Endodermal cell (in vitro differentiated cells): ENCODE measurements at regions not wholly inside any gene's neighbourhood (a gene's known extent, or its start where the extent isn't known, plus 50 kb on each side); places are given as distances from the start of the nearest gene placed in this dataset.

Experiments
- DNase-seq: peaks from one replicate; pipeline ENCODE4 v3.0.0-alpha.2; 2017
- H3K27ac ChIP-seq: 2 replicates; pipeline ENCODE4 v1.5.1; 2013; ENCODE audit warnings: mild to moderate bottlenecking, low read depth, low read length, moderate library complexity
- H3K27me3 ChIP-seq: 2 replicates; pipeline ENCODE4 v1.6.1; 2013; ENCODE audit warnings: mild to moderate bottlenecking, low read length, moderate library complexity; ENCODE audit not compliant: insufficient read depth, control insufficient read depth, poor library complexity, severe bottlenecking
- H3K36me3 ChIP-seq: 2 replicates; pipeline ENCODE4 v1.7.0; 2013; ENCODE audit warnings: mild to moderate bottlenecking, low read length, moderate library complexity; ENCODE audit not compliant: control insufficient read depth, insufficient read depth
- H3K4me1 ChIP-seq: one replicate; pipeline ENCODE4 v1.7.0; 2013; ENCODE audit warnings: low read length; ENCODE audit not compliant: control insufficient read depth, insufficient read depth
- H3K4me3 ChIP-seq: 2 replicates; pipeline ENCODE4 v1.5.1; 2013; ENCODE audit warnings: mild to moderate bottlenecking, low read length, moderate library complexity
- H3K9ac ChIP-seq: 2 replicates; pipeline ENCODE4 v1.6.1; 2013; ENCODE audit warnings: mild to moderate bottlenecking, low read length, moderate library complexity; ENCODE audit not compliant: poor library complexity, severe bottlenecking; ENCODE audit errors: extremely low read depth
- H3K9me3 ChIP-seq: 2 replicates; pipeline ENCODE4 v1.6.1; 2013; ENCODE audit warnings: mild to moderate bottlenecking, low read length, moderate library complexity; ENCODE audit not compliant: control insufficient read depth
- H3K27ac Mint-ChIP-seq: 2 replicates; pipeline ENCODE4 v1.8.0; 2020; ENCODE audit warnings: mixed read lengths
- H3K27me3 Mint-ChIP-seq: 2 replicates; pipeline ENCODE4 v1.8.0; 2021; ENCODE audit warnings: mild to moderate bottlenecking, mixed read lengths; ENCODE audit not compliant: insufficient read depth
- H3K36me3 Mint-ChIP-seq: 2 replicates; pipeline ENCODE4 v1.8.0; 2020; ENCODE audit warnings: low read depth, mixed read lengths
- H3K4me1 Mint-ChIP-seq: 2 replicates; pipeline ENCODE4 v1.8.0; 2020; ENCODE audit warnings: mixed read lengths
- H3K4me3 Mint-ChIP-seq: 2 replicates; pipeline ENCODE4 v1.8.0; 2020; ENCODE audit warnings: mild to moderate bottlenecking, moderate library complexity, mixed read lengths
- H3K9me3 Mint-ChIP-seq: 2 replicates; pipeline ENCODE4 v1.8.0; 2020; ENCODE audit warnings: mild to moderate bottlenecking, mixed read lengths
- CTCF ChIP-seq: fragments of 200-600 bp; sonication (generic); conservative IDR thresholded peaks from 2 replicates; pipeline ENCODE4 v1.5.0; 2021; ENCODE audit warnings: antibody characterized with exemption, mild to moderate bottlenecking
- WGBS, 2 experiments: methylation state at CpG; one replicate each; pipeline versions ENCODE4 v1.1.5 to v1.1.7; 2013; ENCODE audit warnings: missing lambda C conversion rate in 2 of 2, mixed read lengths in 1 of 2; ENCODE audit not compliant: insufficient coverage in 1 of 2, insufficient read length in 1 of 2; 5-methylcytosine and 5-hydroxymethylcytosine counted together

- H3K9me3 Mint-ChIP-seq = no peaks in the 10 kb centered on the region
- Histone ChIP-seq H3K4me3 (no peak overlapping the region), H3K27ac (no peak overlapping the region), H3K27me3 (no peaks in the 10 kb centered on the region), H3K9me3 (no peaks in the 10 kb centered on the region), H3K9ac (no peak overlapping the region), H3K4me1 (no peaks in the 10 kb centered on the region), H3K36me3 (no peaks in the 10 kb centered on the region)
- no peak for DNase-seq
- H3K4me3 Mint-ChIP-seq = no peak overlapping the region
- H3K36me3 Mint-ChIP-seq = no peaks in the 10 kb centered on the region
- no peak overlapping the region for H3K27ac Mint-ChIP-seq
- TF ChIP-seq CTCF = no peak
- peaks cover 4% of the 10 kb centered on the region for H3K4me1 Mint-ChIP-seq
- H3K27me3 Mint-ChIP-seq = no peaks in the 10 kb centered on the region
These were observed 523.2 kb upstream of the ZNF717 start for GRCh38 chr3:76308541-76308940.

GRCh38 chr3:76310089-76310488 is 524.7 kb upstream of the ZNF717 start:
- Mint-ChIP-seq H3K27me3 (no peaks in the 10 kb centered on the region), H3K4me3 (no peak overlapping the region), H3K27ac (no peak overlapping the region), H3K36me3 (no peaks in the 10 kb centered on the region), H3K9me3 (peaks cover 2% of the 10 kb centered on the region), H3K4me1 (peaks cover 4% of the 10 kb centered on the region)
- Histone ChIP-seq H3K4me3 (no peak overlapping the region), H3K4me1 (no peaks in the 10 kb centered on the region), H3K27ac (no peak overlapping the region), H3K9me3 (no peaks in the 10 kb centered on the region), H3K36me3 (no peaks in the 10 kb centered on the region), H3K27me3 (no peaks in the 10 kb centered on the region), H3K9ac (no peak overlapping the region)
- DNase-seq = no peak
- WGBS, 2 experiments = 95 to 98% methylated on average over 5 to 8 of the region's 8 CpGs
- no peak for TF ChIP-seq CTCF

- Mint-ChIP-seq H3K27ac (no peak overlapping the region), H3K4me3 (no peak overlapping the region), H3K27me3 (no peaks in the 10 kb centered on the region), H3K9me3 (peaks cover 4% of the 10 kb centered on the region), H3K36me3 (no peaks in the 10 kb centered on the region), H3K4me1 (peaks cover 4% of the 10 kb centered on the region)
- 90 to 96% methylated on average over 7 of the region's 7 CpGs for WGBS, 2 experiments
- Histone ChIP-seq H3K9me3 (peaks cover 1% of the 10 kb centered on the region), H3K4me1 (no peaks in the 10 kb centered on the region), H3K4me3 (no peak overlapping the region), H3K36me3 (no peaks in the 10 kb centered on the region), H3K27me3 (no peaks in the 10 kb centered on the region), H3K27ac (no peak overlapping the region), H3K9ac (no peak overlapping the region)
- no peak for DNase-seq
- TF ChIP-seq CTCF = no peak
These were observed 525.3 kb upstream of the ZNF717 start for GRCh38 chr3:76310667-76311066.
